IPS-20b (cell line): ENCODE measurements at regions not wholly inside any gene's neighbourhood (a gene's known extent, or its start where the extent isn't known, plus 50 kb on each side); places are given as distances from the start of the nearest gene placed in this dataset.

Experiments used
- H3K27ac ChIP-seq: one replicate; pipeline ENCODE4 v1.5.1; 2013; ENCODE audit warnings: low read length
- H3K27me3 ChIP-seq: 2 replicates; pipeline ENCODE4 v1.6.1; 2013; ENCODE audit warnings: mild to moderate bottlenecking, low read length, inconsistent platforms; ENCODE audit not compliant: insufficient read depth
- H3K36me3 ChIP-seq: 2 replicates; pipeline ENCODE4 v1.6.1; 2013; ENCODE audit warnings: low read depth, mild to moderate bottlenecking, inconsistent platforms, low read length, moderate library complexity; ENCODE audit not compliant: insufficient read depth
- H3K4me1 ChIP-seq: 2 replicates; pipeline ENCODE4 v1.6.1; 2013; ENCODE audit warnings: mild to moderate bottlenecking, control low read depth, inconsistent platforms, low read length, moderate library complexity; ENCODE audit not compliant: insufficient read depth
- H3K4me3 ChIP-seq: 2 replicates; pipeline ENCODE4 v1.5.1; 2013; ENCODE audit warnings: mild to moderate bottlenecking, low read length, inconsistent platforms
- H3K9ac ChIP-seq: 2 replicates; pipeline ENCODE4 v1.6.1; 2013; ENCODE audit warnings: low read depth, mild to moderate bottlenecking, inconsistent platforms, low read length, moderate library complexity
- H3K9me3 ChIP-seq: 2 replicates; pipeline ENCODE4 v1.6.1; 2013; ENCODE audit warnings: mild to moderate bottlenecking, low read depth, low read length, inconsistent platforms; ENCODE audit not compliant: insufficient read depth

- Histone ChIP-seq H3K27me3 (no peaks in the 10 kb centered on the region), H3K4me1 (no peaks in the 10 kb centered on the region), H3K27ac (no peak overlapping the region), H3K9ac (no peak overlapping the region), H3K36me3 (no peaks in the 10 kb centered on the region), H3K9me3 (no peaks in the 10 kb centered on the region), H3K4me3 (no peak overlapping the region)
These were observed 167.6 kb upstream of the COL8A1 start for GRCh38 chr3:99470841-99471240.

DNA sequence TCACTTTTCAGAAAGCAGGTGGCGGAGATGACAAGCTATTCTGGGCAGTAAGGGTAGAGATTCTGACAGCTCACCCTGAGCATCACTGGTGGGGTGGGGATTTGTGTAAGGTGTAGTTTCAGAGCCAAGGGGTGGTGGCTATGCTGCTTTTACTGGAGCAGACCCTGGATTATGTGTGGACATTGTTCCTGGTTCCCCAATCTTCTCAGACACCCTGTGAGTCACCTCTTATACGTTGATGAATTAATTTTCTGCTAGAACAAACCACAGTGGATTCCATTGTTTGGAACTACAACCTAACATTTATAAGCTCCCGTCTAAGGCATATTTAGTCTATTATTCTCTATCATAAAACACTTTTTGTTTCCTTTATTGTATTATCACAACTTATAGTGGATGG lies 169.5 kb upstream of the COL8A1 start:
- Histone ChIP-seq H3K4me3 (no peak overlapping the region), H3K9ac (no peak overlapping the region), H3K27ac (no peak overlapping the region), H3K36me3 (no peaks in the 10 kb centered on the region), H3K27me3 (no peaks in the 10 kb centered on the region), H3K4me1 (no peaks in the 10 kb centered on the region), H3K9me3 (no peaks in the 10 kb centered on the region)

GRCh38 chr3:99467420-99467819 lies 171.0 kb upstream of the COL8A1 start:
- H3K36me3 ChIP-seq: no peaks in the 10 kb centered on the region
- no peak overlapping the region for H3K27ac ChIP-seq
- H3K4me3 ChIP-seq: no peak overlapping the region
- no peak overlapping the region for H3K9ac ChIP-seq
- no peaks in the 10 kb centered on the region for H3K9me3 ChIP-seq
- H3K27me3 ChIP-seq: no peaks in the 10 kb centered on the region
- H3K4me1 ChIP-seq: no peaks in the 10 kb centered on the region

DNA sequence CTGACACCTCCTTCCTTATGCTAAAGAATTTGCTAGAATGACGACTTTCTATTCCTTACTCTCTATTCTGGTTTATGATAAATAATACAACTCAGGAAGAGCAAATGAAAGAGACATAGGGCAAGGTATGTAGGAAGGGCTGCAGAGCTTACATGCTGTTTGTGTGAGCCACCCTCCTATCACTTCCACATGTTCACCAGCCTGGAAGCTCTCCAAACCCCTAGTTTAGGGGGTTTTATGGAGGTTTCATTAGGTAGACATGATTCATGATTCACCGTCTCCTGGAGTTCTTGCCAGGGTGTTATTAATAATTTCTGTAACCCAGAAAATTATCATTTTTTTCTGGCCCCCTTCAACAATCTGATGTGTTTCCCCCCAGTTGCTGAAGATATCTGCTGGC lies 172.1 kb upstream of the COL8A1 start:
- Histone ChIP-seq H3K27me3 (no peaks in the 10 kb centered on the region), H3K4me3 (no peak overlapping the region), H3K9ac (no peak overlapping the region), H3K9me3 (no peaks in the 10 kb centered on the region), H3K27ac (no peak overlapping the region), H3K4me1 (no peaks in the 10 kb centered on the region), H3K36me3 (no peaks in the 10 kb centered on the region)

GRCh38 chr3:99458013-99458412 lies 180.4 kb upstream of the COL8A1 start:
- Histone ChIP-seq H3K4me3 (no peak overlapping the region), H3K27ac (no peak overlapping the region), H3K27me3 (no peaks in the 10 kb centered on the region), H3K36me3 (no peaks in the 10 kb centered on the region), H3K9me3 (no peaks in the 10 kb centered on the region), H3K9ac (no peak overlapping the region), H3K4me1 (no peaks in the 10 kb centered on the region)

- no peak overlapping the region for H3K27ac ChIP-seq
- no peak overlapping the region for H3K4me3 ChIP-seq
- no peaks in the 10 kb centered on the region for H3K36me3 ChIP-seq
- H3K9ac ChIP-seq: no peak overlapping the region
- peaks cover 7% of the 10 kb centered on the region; the same call in 1 of the 2 replicates for H3K4me1 ChIP-seq
- H3K27me3 ChIP-seq: no peaks in the 10 kb centered on the region
- peaks cover 4% of the 10 kb centered on the region for H3K9me3 ChIP-seq
These were observed 195.8 kb upstream of the COL8A1 start for GRCh38 chr3:99442599-99442998.

DNA sequence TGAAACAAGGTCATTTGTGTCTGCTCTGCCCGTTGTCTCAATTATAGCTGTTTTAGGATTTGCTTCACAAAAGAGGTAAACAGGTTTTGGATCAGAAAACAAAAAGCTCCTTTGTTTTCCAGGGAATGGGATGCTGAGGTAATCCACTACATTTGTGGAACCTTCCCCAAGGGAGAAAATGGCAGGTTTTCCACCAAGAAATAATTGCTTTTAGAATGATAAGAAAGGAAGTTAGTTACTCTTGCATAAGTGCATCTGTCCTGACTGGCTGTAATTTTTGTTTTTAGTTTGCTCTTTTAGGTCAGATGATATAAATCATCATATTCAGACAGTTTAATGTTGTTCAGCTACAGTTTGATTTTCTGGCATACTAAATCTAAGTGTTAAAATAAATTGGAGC lies 198.5 kb upstream of the COL8A1 start:
- Histone ChIP-seq H3K4me1 (peaks cover 7% of the 10 kb centered on the region; the same call in 1 of the 2 replicates), H3K9ac (no peak overlapping the region), H3K27me3 (no peaks in the 10 kb centered on the region), H3K27ac (no peak overlapping the region), H3K9me3 (no peaks in the 10 kb centered on the region), H3K36me3 (no peaks in the 10 kb centered on the region), H3K4me3 (no peak overlapping the region)

DNA sequence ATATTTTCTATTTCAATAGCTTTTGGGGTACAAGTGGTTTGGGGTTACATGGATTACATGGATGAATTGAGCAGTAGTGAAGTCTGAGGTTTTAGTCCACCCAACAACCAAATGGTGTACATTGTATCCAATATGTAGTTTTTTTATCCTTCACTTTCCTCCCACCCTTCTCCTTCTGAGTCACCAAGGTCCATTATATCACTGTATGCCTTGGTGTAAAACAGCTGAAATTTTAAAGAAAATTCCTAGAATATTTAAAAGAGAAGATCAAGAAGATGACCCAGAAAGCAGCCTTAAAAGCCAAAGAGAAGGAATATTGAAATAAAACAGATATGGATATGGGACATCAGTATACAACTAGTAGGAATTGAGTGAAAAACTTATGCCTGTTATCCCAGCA lies 204.2 kb upstream of the COL8A1 start:
- no peak overlapping the region for H3K27ac ChIP-seq
- no peaks in the 10 kb centered on the region for H3K36me3 ChIP-seq
- H3K4me3 ChIP-seq: no peak overlapping the region
- H3K4me1 ChIP-seq: no peaks in the 10 kb centered on the region
- H3K9me3 ChIP-seq: no peaks in the 10 kb centered on the region
- no peaks in the 10 kb centered on the region for H3K27me3 ChIP-seq
- no peak overlapping the region for H3K9ac ChIP-seq

DNA sequence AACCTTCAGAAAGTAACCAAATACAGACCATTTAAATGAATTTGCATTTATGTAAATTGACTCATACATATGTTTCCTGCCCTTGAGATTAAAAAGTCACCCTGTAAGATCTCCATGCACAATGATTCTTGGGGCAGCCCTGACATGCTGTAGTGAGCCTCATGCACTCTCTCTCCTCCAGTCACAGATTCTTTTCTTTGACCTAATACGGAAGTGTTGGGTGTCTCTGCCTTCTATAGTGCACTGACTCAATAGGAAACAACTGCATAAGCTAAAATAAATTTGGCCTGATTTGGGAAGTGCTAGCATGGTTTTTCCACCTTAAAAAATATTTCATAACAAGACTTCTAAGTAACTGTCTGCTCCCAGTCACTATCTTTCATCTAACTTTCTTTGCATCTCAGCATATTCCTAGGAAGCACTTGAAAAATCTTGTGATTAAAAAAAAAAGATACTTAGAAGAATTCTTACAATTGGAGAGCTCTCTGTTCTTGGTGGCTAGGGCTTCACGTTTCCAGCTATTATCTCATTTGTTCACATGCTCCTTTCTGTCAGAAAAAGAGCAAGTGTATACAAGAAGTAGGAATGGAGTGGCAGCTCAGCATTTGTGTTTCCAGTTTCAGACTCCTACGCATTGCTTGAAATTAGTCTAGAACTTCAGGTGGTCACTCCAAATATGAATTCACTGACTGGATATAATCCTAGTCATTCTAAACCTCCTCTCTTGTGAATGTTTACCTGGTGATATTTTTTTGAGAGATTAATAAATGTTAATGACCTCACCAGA lies 207.9 kb upstream of the COL8A1 start:
- Histone ChIP-seq H3K9me3 (no peaks in the 10 kb centered on the region), H3K9ac (no peak overlapping the region), H3K4me3 (no peak overlapping the region), H3K36me3 (no peaks in the 10 kb centered on the region), H3K27ac (no peak overlapping the region), H3K4me1 (no peaks in the 10 kb centered on the region), H3K27me3 (no peaks in the 10 kb centered on the region)

GRCh38 chr3:99429502-99429901 lies 208.9 kb upstream of the COL8A1 start:
- no peak overlapping the region for H3K27ac ChIP-seq
- H3K4me1 ChIP-seq: no peaks in the 10 kb centered on the region
- no peaks in the 10 kb centered on the region for H3K27me3 ChIP-seq
- H3K9me3 ChIP-seq: no peaks in the 10 kb centered on the region
- H3K9ac ChIP-seq: no peak overlapping the region
- no peak overlapping the region for H3K4me3 ChIP-seq
- no peaks in the 10 kb centered on the region for H3K36me3 ChIP-seq

GRCh38 chr3:99425930-99426329 lies 212.5 kb upstream of the COL8A1 start:
- no peaks in the 10 kb centered on the region for H3K9me3 ChIP-seq
- no peak overlapping the region for H3K4me3 ChIP-seq
- H3K27me3 ChIP-seq: no peaks in the 10 kb centered on the region
- no peaks in the 10 kb centered on the region for H3K4me1 ChIP-seq
- H3K9ac ChIP-seq: no peak overlapping the region
- no peaks in the 10 kb centered on the region for H3K36me3 ChIP-seq
- no peak overlapping the region for H3K27ac ChIP-seq

- no peaks in the 10 kb centered on the region for H3K9me3 ChIP-seq
- H3K27me3 ChIP-seq: no peaks in the 10 kb centered on the region
- no peak overlapping the region for H3K27ac ChIP-seq
- no peaks in the 10 kb centered on the region for H3K36me3 ChIP-seq
- no peak overlapping the region for H3K4me3 ChIP-seq
- H3K9ac ChIP-seq: no peak overlapping the region
- no peaks in the 10 kb centered on the region for H3K4me1 ChIP-seq
These were observed 219.3 kb upstream of the COL8A1 start for GRCh38 chr3:99419116-99419515.
